Keratinocyte (primary cell): ENCODE measurements at regions not wholly inside any gene's neighbourhood (a gene's known extent, or its start where the extent isn't known, plus 50 kb on each side); places are given as distances from the start of the nearest gene placed in this dataset.

ENCODE experiments used
- DNase-seq: peaks from one replicate; pipeline ENCODE4 v3.0.0-alpha.2; 2011; ENCODE audit warnings: low read depth, missing footprints, low spot score
- FAIRE-seq: peaks from 2 replicates; lab custom pipeline; 2011; peaks lifted over from hg19 to GRCh38; lab: Jason Lieb, UNC
- H2AFZ ChIP-seq: 2 replicates; pipeline ENCODE4 v1.6.0; 2012; ENCODE audit warnings: low read length, control low read depth, inconsistent platforms; ENCODE audit not compliant: control insufficient read depth
- H3K27ac ChIP-seq: 2 replicates; pipeline ENCODE4 v1.5.1; 2011; ENCODE audit warnings: low read length; ENCODE audit not compliant: control insufficient read depth, insufficient read depth
- H3K27me3 ChIP-seq: 3 replicates; pipeline ENCODE4 v1.6.0; 2011; ENCODE audit warnings: low read length; ENCODE audit not compliant: control insufficient read depth, insufficient read depth; ENCODE audit errors: extremely low read depth
- H3K36me3 ChIP-seq, 2 experiments: 2 replicates in 1 of 2; 3 replicates in 1 of 2; pipeline ENCODE4 v1.5.1; 2011; ENCODE audit warnings: low read length in 2 of 2, mild to moderate bottlenecking in 1 of 2; ENCODE audit not compliant: control insufficient read depth in 2 of 2, insufficient read depth in 2 of 2; ENCODE audit errors: extremely low read depth in 1 of 2
- H3K4me1 ChIP-seq: 3 replicates; pipeline ENCODE4 v1.5.1; 2011; ENCODE audit warnings: low read length; ENCODE audit not compliant: control insufficient read depth, insufficient read depth; ENCODE audit errors: extremely low read depth
- H3K4me2 ChIP-seq: 3 replicates; pipeline ENCODE4 v1.6.0; 2011; ENCODE audit warnings: low read depth, low read length; ENCODE audit not compliant: control insufficient read depth, insufficient read depth; ENCODE audit errors: extremely low read depth
- H3K4me3 ChIP-seq, 3 experiments: fragments of 200-600 bp in 1 of 3; sonication (generic) in 1 of 3; 2 replicates in 2 of 3; 3 replicates in 1 of 3; pipeline ENCODE4 v1.5.1; 2011 to 2016; ENCODE audit warnings: low read length in 3 of 3, mild to moderate bottlenecking in 3 of 3, control low read depth in 2 of 3, inconsistent platforms in 1 of 3, low read depth in 1 of 3, mixed read lengths in 1 of 3, mixed run types in 1 of 3, moderate library complexity in 1 of 3; ENCODE audit not compliant: control insufficient read depth in 2 of 3, insufficient read depth in 2 of 3; ENCODE audit errors: extremely low read depth in 1 of 3
- H3K79me2 ChIP-seq: 2 replicates; pipeline ENCODE4 v1.6.0; 2012; ENCODE audit warnings: low read length; ENCODE audit not compliant: control insufficient read depth, insufficient read depth
- H3K9ac ChIP-seq: 3 replicates; pipeline ENCODE4 v1.6.0; 2011; ENCODE audit warnings: low read length; ENCODE audit not compliant: control insufficient read depth, insufficient read depth; ENCODE audit errors: extremely low read depth
- H3K9me1 ChIP-seq: 3 replicates; pipeline ENCODE4 v1.6.0; 2011; ENCODE audit warnings: low read length; ENCODE audit not compliant: control insufficient read depth, insufficient read depth; ENCODE audit errors: extremely low read depth
- H3K9me3 ChIP-seq: 2 replicates; pipeline ENCODE4 v1.5.1; 2012; ENCODE audit warnings: low read depth, low read length; ENCODE audit not compliant: control insufficient read depth
- H4K20me1 ChIP-seq: 3 replicates; pipeline ENCODE4 v1.6.0; 2011; ENCODE audit warnings: low read length; ENCODE audit not compliant: control insufficient read depth, insufficient read depth; ENCODE audit errors: extremely low read depth
- CTCF ChIP-seq, 3 experiments: IDR thresholded peaks in 1 of 3; conservative IDR thresholded peaks in 1 of 3; optimal IDR thresholded peaks in 1 of 3; 2 replicates in 2 of 3; 3 replicates in 1 of 3; pipeline versions ENCODE3 to v1.5.1; 2011; ENCODE audit warnings: low read length in 3 of 3, mild to moderate bottlenecking in 3 of 3, moderate library complexity in 2 of 3, control low read depth in 1 of 3, inconsistent platforms in 1 of 3; ENCODE audit not compliant: insufficient read depth in 2 of 3; ENCODE audit errors: extremely low read depth in 1 of 3
- EZH2 ChIP-seq: IDR thresholded peaks from one replicate; pipeline ENCODE4 v1.6.1; 2012; ENCODE audit warnings: inconsistent platforms, mild to moderate bottlenecking, low read length, moderate library complexity
- dilution Hi-C: fragments of 300-500 bp; cut with MboI; formaldehyde crosslinking; loops from one replicate; pipeline ENCODE4 v1.7.0; 2020; ENCODE audit warnings: low sequenced_read_pairs; ENCODE audit not compliant: extremely low pct_ligation_motif_present

GRCh38 chrX:916230-916599, 285.6 kb downstream of the SHOX start:
- Histone ChIP-seq H4K20me1 (no peaks in the 10 kb centered on the region), H3K9me3 (peaks cover 6% of the 10 kb centered on the region), H3K4me2 (no peak overlapping the region), H3K79me2 (no peaks in the 10 kb centered on the region), H3K4me1 (no peaks in the 10 kb centered on the region), H3K36me3 (no peaks in the 10 kb centered on the region), H3K27me3 (no peaks in the 10 kb centered on the region), H3K9me1 (no peaks in the 10 kb centered on the region), H3K9ac (no peak overlapping the region), H3K27ac (no peak overlapping the region), H2AFZ (no peak overlapping the region), H3K4me3 (no peak overlapping the region)
- dilution Hi-C loops, result no loop called here
- DNase-seq (no peak), FAIRE-seq (no peak)
- TF ChIP-seq EZH2 (no peak), CTCF (optimal IDR thresholded peaks at IDR 0.05 in 1 of 3, IDR thresholded peaks at IDR 0.05 in 1 of 3, conservative IDR thresholded peaks at IDR 0.05 in 1 of 3; ENCODE audit: extremely low read depth in 1 of 3, insufficient read depth in 2 of 3, low read length in 3 of 3) (no peak)

GRCh38 chrX:915427-916229, 285.0 kb downstream of the SHOX start:
- DNase-seq (no peak), FAIRE-seq (no peak)
- H3K9ac ChIP-seq, result no peak overlapping the region
- dilution Hi-C loops, result no loop called here
- no peaks in the 10 kb centered on the region for H3K36me3 ChIP-seq
- H4K20me1 ChIP-seq, result no peaks in the 10 kb centered on the region
- H3K4me3 ChIP-seq, result no peak overlapping the region
- H3K4me1 ChIP-seq, result no peaks in the 10 kb centered on the region
- H3K9me3 ChIP-seq, result peaks cover 6% of the 10 kb centered on the region
- H3K79me2 ChIP-seq, result no peaks in the 10 kb centered on the region
- no peak overlapping the region for H2AFZ ChIP-seq
- no peak overlapping the region for H3K27ac ChIP-seq
- H3K9me1 ChIP-seq, result no peaks in the 10 kb centered on the region
- no peak overlapping the region for H3K4me2 ChIP-seq
- TF ChIP-seq CTCF (optimal IDR thresholded peaks at IDR 0.05 in 1 of 3, IDR thresholded peaks at IDR 0.05 in 1 of 3, conservative IDR thresholded peaks at IDR 0.05 in 1 of 3; ENCODE audit: extremely low read depth in 1 of 3, insufficient read depth in 2 of 3, low read length in 3 of 3), result no peak
- no peak for TF ChIP-seq EZH2
- H3K27me3 ChIP-seq, result no peaks in the 10 kb centered on the region
